Breast epithelium (tissue), 3 donors: ENCODE measurements at regions not wholly inside any gene's neighbourhood (a gene's known extent, or its start where the extent isn't known, plus 50 kb on each side); places are given as distances from the start of the nearest gene placed in this dataset.

Experiments
- POLR2A ChIP-seq: fragments of 450-650 bp; IDR thresholded peaks from one replicate; pipeline ENCODE4 v1.6.1; 2016; ENCODE audit warnings: antibody characterized with exemption, mild to moderate bottlenecking, moderate library complexity
- POLR2AphosphoS5 ChIP-seq, 3 donors: sonication (generic); formaldehyde crosslinking; IDR thresholded peaks; one replicate each; pipeline ENCODE4 v1.6.1; 2017; ENCODE audit warnings: antibody characterized with exemption in 3 of 3
- TF ChIP-seq, protein P1 (sequence below), 3 donors: fragments of 450-650 bp; IDR thresholded peaks; one replicate each; pipeline ENCODE4 v1.5.1; 2016 to 2017; ENCODE audit warnings: antibody characterized with exemption in 3 of 3, mild to moderate bottlenecking in 3 of 3, moderate library complexity in 3 of 3

DNA sequence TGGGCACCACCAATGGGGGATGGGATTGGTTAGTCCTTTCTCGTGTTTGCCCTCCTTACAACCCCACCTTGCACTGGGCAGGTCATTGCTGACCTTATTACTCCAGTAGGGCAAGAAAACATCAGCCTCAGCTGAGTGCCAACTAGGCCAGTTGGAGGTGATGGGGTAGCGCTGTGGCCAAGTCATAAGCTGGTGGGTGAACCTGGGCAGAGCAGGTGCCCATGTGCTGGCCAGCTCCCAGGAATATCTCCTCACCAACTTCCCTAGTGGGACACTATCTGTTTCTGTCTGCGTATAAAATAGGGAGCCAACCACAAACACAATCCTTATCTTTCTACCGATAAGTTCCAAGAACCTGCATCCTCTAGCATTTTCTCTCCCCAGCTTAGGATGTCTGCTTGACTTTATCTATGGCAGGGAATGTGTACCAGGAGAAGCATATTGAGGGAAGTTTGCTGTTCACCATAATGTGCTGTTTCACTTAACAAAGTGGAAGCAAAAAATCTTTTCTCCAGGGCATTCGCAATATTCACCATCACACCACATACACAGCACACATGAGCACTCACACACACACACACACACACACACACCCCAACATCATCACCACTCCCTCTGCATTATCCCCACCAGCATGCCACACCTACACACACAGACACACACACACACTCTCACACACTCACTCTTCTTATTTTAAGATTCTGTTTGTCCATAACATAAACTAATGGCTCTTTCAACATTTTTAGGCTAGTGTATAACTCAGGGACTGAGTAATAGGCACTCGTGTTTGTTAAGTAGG lies 390.0 kb downstream of the ENC1 start:
- TF ChIP-seq, protein P1, sequence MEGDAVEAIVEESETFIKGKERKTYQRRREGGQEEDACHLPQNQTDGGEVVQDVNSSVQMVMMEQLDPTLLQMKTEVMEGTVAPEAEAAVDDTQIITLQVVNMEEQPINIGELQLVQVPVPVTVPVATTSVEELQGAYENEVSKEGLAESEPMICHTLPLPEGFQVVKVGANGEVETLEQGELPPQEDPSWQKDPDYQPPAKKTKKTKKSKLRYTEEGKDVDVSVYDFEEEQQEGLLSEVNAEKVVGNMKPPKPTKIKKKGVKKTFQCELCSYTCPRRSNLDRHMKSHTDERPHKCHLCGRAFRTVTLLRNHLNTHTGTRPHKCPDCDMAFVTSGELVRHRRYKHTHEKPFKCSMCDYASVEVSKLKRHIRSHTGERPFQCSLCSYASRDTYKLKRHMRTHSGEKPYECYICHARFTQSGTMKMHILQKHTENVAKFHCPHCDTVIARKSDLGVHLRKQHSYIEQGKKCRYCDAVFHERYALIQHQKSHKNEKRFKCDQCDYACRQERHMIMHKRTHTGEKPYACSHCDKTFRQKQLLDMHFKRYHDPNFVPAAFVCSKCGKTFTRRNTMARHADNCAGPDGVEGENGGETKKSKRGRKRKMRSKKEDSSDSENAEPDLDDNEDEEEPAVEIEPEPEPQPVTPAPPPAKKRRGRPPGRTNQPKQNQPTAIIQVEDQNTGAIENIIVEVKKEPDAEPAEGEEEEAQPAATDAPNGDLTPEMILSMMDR (IDR thresholded peaks at IDR 0.05), result no peak
- TF ChIP-seq POLR2A (no peak), POLR2AphosphoS5 (IDR thresholded peaks at IDR 0.05) (no peak)
